Stimulated activated CD4-positive, alpha-beta T cell treated with anti-CD3 and anti-CD28 coated beads, Interleukin-4, amount 100 ng/mL, for 1 hour (primary cell): ENCODE measurements at regions not wholly inside any gene's neighbourhood (a gene's known extent, or its start where the extent isn't known, plus 50 kb on each side); places are given as distances from the start of the nearest gene placed in this dataset.
"Not testable (repeated sequence)": the region's sequence is repeated elsewhere in the genome, so short reads cannot be mapped to it uniquely, and the experiment has no call there.

Source experiments
- DNase-seq: peaks from one replicate; pipeline ENCODE4 v3.0.0-alpha.2; 2020

- no peak for DNase-seq
These were observed 55.5 kb downstream of the PRR15 start for GRCh38 chr7:29619111-29619510.

GRCh38 chr7:29619848-29620555, 56.4 kb downstream of the PRR15 start:
- DNase-seq, result no peak

- no peak for DNase-seq
These were observed 56.9 kb downstream of the PRR15 start for GRCh38 chr7:29620556-29620930.

GRCh38 chr7:29622335-29623265, 59.0 kb downstream of the PRR15 start:
- DNase-seq, result no peak

GRCh38 chr7:29623973-29624372, 60.3 kb downstream of the PRR15 start:
- DNase-seq, result no peak

- no peak for DNase-seq
These were observed 63.1 kb downstream of the PRR15 start for GRCh38 chr7:29626730-29627129.

GRCh38 chr7:29627631-29628030, 64.0 kb downstream of the PRR15 start:
- DNase-seq, result no peak

GRCh38 chr7:29629507-29629906, 65.9 kb downstream of the PRR15 start:
- DNase-seq, result no peak

- DNase-seq, result not testable (repeated sequence)
These were observed 71.7 kb downstream of the PRR15 start for GRCh38 chr7:29635067-29636008.

- DNase-seq, result no peak
These were observed 72.3 kb downstream of the PRR15 start for GRCh38 chr7:29636009-29636351.

- no peak for DNase-seq
These were observed 73.7 kb downstream of the PRR15 start for GRCh38 chr7:29637374-29637773.

- DNase-seq, result not testable (repeated sequence)
These were observed 75.2 kb downstream of the PRR15 start for GRCh38 chr7:29638841-29639240.

- no peak for DNase-seq
These were observed 75.8 kb downstream of the PRR15 start for GRCh38 chr7:29639386-29639785.

- DNase-seq, result no peak
These were observed 76.4 kb downstream of the PRR15 start for GRCh38 chr7:29639886-29640595.

GRCh38 chr7:29641651-29642050, 78.0 kb downstream of the PRR15 start:
- no peak for DNase-seq

GRCh38 chr7:29642494-29643155, 79.0 kb downstream of the PRR15 start:
- DNase-seq, result no peak

GRCh38 chr7:29646116-29646515, 82.5 kb downstream of the PRR15 start:
- not testable (repeated sequence) for DNase-seq

- DNase-seq, result no peak
These were observed 83.5 kb downstream of the PRR15 start for GRCh38 chr7:29647020-29647654.

GRCh38 chr7:29647691-29648210, 84.1 kb downstream of the PRR15 start:
- not testable (repeated sequence) for DNase-seq

GRCh38 chr7:29649028-29649716, 85.5 kb downstream of the PRR15 start:
- no peak for DNase-seq
